PC-3 (cell line): ENCODE measurements at regions not wholly inside any gene's neighbourhood (a gene's known extent, or its start where the extent isn't known, plus 50 kb on each side); places are given as distances from the start of the nearest gene placed in this dataset.
A peak's percentile ranks its signal among the peaks of the same experiment; 100 is the strongest.

Experiments used
- ATAC-seq: fragments of 200-7000 bp; cut with Tn5 transposase; 2 replicates; pipeline ENCODE4 v1.9.1; 2020; ENCODE audit warnings: mild to moderate bottlenecking, moderate library complexity
- BruUV-seq: library from RNA; stranded (reverse); fragments of 400-500 nt; replicated peaks from 2 replicates; lab custom pipeline; 2021; lab: Mats Ljungman, UMichigan
- CTCF ChIA-PET: fragments of 300-600 bp; sonication (Branson Sonifier 250); formaldehyde crosslinking; loops from one replicate; lab custom pipeline; 2022; ENCODE audit warnings: antibody characterized with exemption; lab: Charles Lee
- POLR2A ChIA-PET: fragments of 300-600 bp; sonication (Branson Sonifier 250); formaldehyde crosslinking; loops from one replicate; lab custom pipeline; 2022; ENCODE audit warnings: antibody characterized with exemption; ENCODE audit not compliant: unreplicated experiment; lab: Charles Lee
- DNase-seq: peaks from one replicate; pipeline ENCODE4 v3.0.0-alpha.2; 2015
- H2AFZ ChIP-seq: fragments of 300-600 bp; sonication (generic); 2 replicates; pipeline ENCODE4 v1.6.0; 2016; ENCODE audit warnings: antibody characterized with exemption, low read length
- H3F3A ChIP-seq: fragments of 300-600 bp; sonication (generic); one replicate; pipeline ENCODE4 v1.6.0; 2017; ENCODE audit warnings: antibody characterized with exemption, low read length, control low read depth, mild to moderate bottlenecking; ENCODE audit not compliant: unreplicated experiment
- H3K27ac ChIP-seq: fragments of 300-600 bp; sonication (generic); 2 replicates; pipeline ENCODE4 v1.5.1; 2016; ENCODE audit warnings: mild to moderate bottlenecking, low read length
- H3K27me3 ChIP-seq: fragments of 300-600 bp; sonication (generic); 2 replicates; pipeline ENCODE4 v1.6.1; 2016; ENCODE audit warnings: low read length, mixed read lengths
- H3K36me3 ChIP-seq: fragments of 300-600 bp; sonication (generic); 2 replicates; pipeline ENCODE4 v1.6.1; 2016; ENCODE audit warnings: low read depth, mixed run types, low read length, mixed read lengths
- H3K4me1 ChIP-seq: fragments of 300-600 bp; sonication (generic); 2 replicates; pipeline ENCODE4 v1.5.1; 2016; ENCODE audit warnings: low read length; ENCODE audit not compliant: insufficient read depth
- H3K4me2 ChIP-seq: fragments of 300-600 bp; sonication (generic); 2 replicates; pipeline ENCODE4 v1.6.0; 2016; ENCODE audit warnings: low read length
- H3K4me3 ChIP-seq: fragments of 300-600 bp; sonication (generic); 2 replicates; pipeline ENCODE4 v1.5.1; 2016; ENCODE audit warnings: mild to moderate bottlenecking, low read length, mixed read lengths
- H3K79me2 ChIP-seq: fragments of 300-600 bp; sonication (generic); 2 replicates; pipeline ENCODE4 v1.6.1; 2017; ENCODE audit warnings: low read length, mixed read lengths
- H3K9ac ChIP-seq: fragments of 300-600 bp; sonication (generic); 2 replicates; pipeline ENCODE4 v1.6.0; 2016; ENCODE audit warnings: mild to moderate bottlenecking, low read length
- H3K9me2 ChIP-seq: fragments of 300-600 bp; sonication (generic); replicated peaks from 2 replicates; pipeline ENCODE4 v1.6.1; 2016; ENCODE audit warnings: mixed run types, low read length, mixed read lengths
- H3K9me3 ChIP-seq: fragments of 300-600 bp; sonication (generic); 2 replicates; pipeline ENCODE4 v1.6.1; 2016; ENCODE audit warnings: low read length, mixed read lengths
- H4K20me1 ChIP-seq: fragments of 300-600 bp; sonication (generic); 2 replicates; pipeline ENCODE4 v1.6.1; 2016; ENCODE audit warnings: low read length, mixed read lengths
- CTCF ChIP-seq: fragments of 300-600 bp; sonication (generic); conservative IDR thresholded peaks from 2 replicates; pipeline ENCODE4 v1.5.1; 2017; ENCODE audit warnings: antibody characterized with exemption, low read depth, mild to moderate bottlenecking, low read length
- EZH2 ChIP-seq: fragments of 300-600 bp; sonication (generic); IDR thresholded peaks from one replicate; pipeline ENCODE4 v1.6.1; 2017; ENCODE audit warnings: antibody characterized with exemption, mild to moderate bottlenecking, low read length; ENCODE audit not compliant: unreplicated experiment
- EZH2phosphoT487 ChIP-seq: fragments of 300-600 bp; sonication (generic); IDR thresholded peaks from 2 replicates; pipeline ENCODE4 v1.6.1; 2018; ENCODE audit warnings: mild to moderate bottlenecking, antibody characterized with exemption, low read length, borderline replicate concordance
- intact Hi-C: fragments of 100-400 bp; cut with micrococcal nuclease; formaldehyde crosslinking; loops from 2 replicates; pipeline ENCODE4 v1.9.0; 2023

GRCh38 chr5:56316299-56316994, 83.3 kb upstream of the ANKRD55 start:
- H3K9ac ChIP-seq, result no peak overlapping the region
- no peaks in the 10 kb centered on the region for H4K20me1 ChIP-seq
- H3F3A ChIP-seq, result no peaks in the 10 kb centered on the region
- CTCF ChIA-PET, result no interaction called here
- no peak overlapping the region for H2AFZ ChIP-seq
- DNase-seq (no peak), ATAC-seq (no peak)
- no peaks in the 10 kb centered on the region for H3K9me3 ChIP-seq
- no peak for TF ChIP-seq EZH2
- TF ChIP-seq EZH2phosphoT487, result no peak
- TF ChIP-seq CTCF, result no peak
- BruUV-seq, result no TSS peak
- no peak overlapping the region for H3K27ac ChIP-seq
- H3K4me1 ChIP-seq, result no peaks in the 10 kb centered on the region
- intact Hi-C loops, result no loop called here
- no peaks in the 10 kb centered on the region for H3K79me2 ChIP-seq
- H3K4me2 ChIP-seq, result no peak overlapping the region
- no peaks in the 10 kb centered on the region for H3K36me3 ChIP-seq
- no peaks in the 10 kb centered on the region for H3K27me3 ChIP-seq
- H3K9me2 ChIP-seq, result no peaks in the 10 kb centered on the region
- H3K4me3 ChIP-seq, result no peak overlapping the region
- POLR2A ChIA-PET, result no interaction called here

GRCh38 chr5:56314529-56314928, 81.4 kb upstream of the ANKRD55 start:
- Histone ChIP-seq H3K27me3 (no peaks in the 10 kb centered on the region), H3K27ac (no peak overlapping the region), H3K4me3 (no peak overlapping the region), H3K79me2 (no peaks in the 10 kb centered on the region), H3K9ac (no peak overlapping the region), H3K9me2 (no peaks in the 10 kb centered on the region), H2AFZ (no peak overlapping the region), H3K9me3 (no peaks in the 10 kb centered on the region), H3K36me3 (no peaks in the 10 kb centered on the region), H3K4me1 (no peaks in the 10 kb centered on the region), H4K20me1 (no peaks in the 10 kb centered on the region), H3F3A (no peaks in the 10 kb centered on the region), H3K4me2 (no peak overlapping the region)
- TF ChIP-seq EZH2 (no peak), CTCF (peak; percentile 48)
- CTCF ChIA-PET, result no interaction called here
- ATAC-seq (no peak), DNase-seq (peak; percentile 7)
- POLR2A ChIA-PET, result no interaction called here
- BruUV-seq, result no TSS peak
- intact Hi-C loops, result no loop called here

GRCh38 chr5:56313596-56313995, 80.5 kb upstream of the ANKRD55 start:
- H3K4me1 ChIP-seq, result no peaks in the 10 kb centered on the region

More at GRCh38 chr5:56313596-56313995, 80.5 kb upstream of the ANKRD55 start:
- TF ChIP-seq EZH2phosphoT487, result no peak
- TF ChIP-seq CTCF, result no peak
- no peak for TF ChIP-seq EZH2
- no peak overlapping the region for H3K4me2 ChIP-seq
- H3K9ac ChIP-seq, result no peak overlapping the region
- intact Hi-C loops, result no loop called here
- no peaks in the 10 kb centered on the region for H3K9me2 ChIP-seq
- no peaks in the 10 kb centered on the region for H3K9me3 ChIP-seq
- H3K36me3 ChIP-seq, result no peaks in the 10 kb centered on the region
- no peaks in the 10 kb centered on the region for H4K20me1 ChIP-seq
- POLR2A ChIA-PET, result no interaction called here
- H3K4me3 ChIP-seq, result no peak overlapping the region
- DNase-seq (no peak), ATAC-seq (no peak)
- H3K27me3 ChIP-seq, result no peaks in the 10 kb centered on the region
- H3K27ac ChIP-seq, result no peak overlapping the region
- BruUV-seq, result no TSS peak
- no peaks in the 10 kb centered on the region for H3K79me2 ChIP-seq
- no peaks in the 10 kb centered on the region for H3F3A ChIP-seq
- H2AFZ ChIP-seq, result no peak overlapping the region
- CTCF ChIA-PET, result no interaction called here
